ENCODE measurements at regions not wholly inside any gene's neighbourhood (a gene's known extent, or its start where the extent isn't known, plus 50 kb on each side); places are given as distances from the start of the nearest gene placed in this dataset.
"Not testable (repeated sequence)": the region's sequence is repeated elsewhere in the genome, so short reads cannot be mapped to it uniquely, and the experiment has no call there.

DNA sequence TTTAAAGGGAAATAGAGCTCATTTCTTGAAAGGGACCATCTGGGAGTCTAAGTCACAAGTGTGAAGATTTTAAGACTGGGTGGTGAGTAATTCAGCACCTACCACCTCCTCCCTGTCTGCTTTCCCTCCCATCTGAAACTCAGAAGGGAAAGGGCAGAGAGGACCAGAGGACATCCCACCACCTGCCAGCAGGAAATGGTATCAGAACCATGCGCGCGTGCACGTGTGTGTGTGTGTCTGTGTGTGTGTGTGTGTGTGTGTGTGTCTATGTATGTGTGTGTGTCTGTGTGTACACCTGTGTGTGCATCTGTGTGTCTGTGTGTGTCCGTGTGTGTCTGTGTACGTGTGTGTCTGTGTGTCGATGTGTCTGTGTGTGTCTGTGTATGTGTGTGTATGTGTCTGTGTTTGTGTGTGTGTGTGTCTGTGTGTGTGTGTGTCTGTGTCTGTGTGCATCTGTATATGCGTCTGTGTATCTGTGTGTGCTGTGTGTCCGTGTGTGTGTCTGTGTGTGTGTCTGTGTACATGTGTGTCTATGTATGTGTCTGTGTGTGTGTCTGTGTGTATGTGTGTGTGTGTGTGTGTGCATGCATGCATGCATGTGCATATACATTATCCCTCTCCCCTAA, 76.8 kb downstream of the ZFP36L2 start:
- DNase-seq (ENCODE audit: low read depth in 3 of 3): peak in 1 of 3 donors; percentile 51

GRCh38 chr2:43146083-43146482, 80.3 kb downstream of the ZFP36L2 start:
- DNase-seq (ENCODE audit: low read depth in 3 of 3): no peak

GRCh38 chr2:43144263-43144662, 82.1 kb downstream of the ZFP36L2 start:
- DNase-seq (ENCODE audit: low read depth in 3 of 3): no peak

GRCh38 chr2:43143756-43144155, 82.7 kb downstream of the ZFP36L2 start:
- DNase-seq (ENCODE audit: low read depth in 3 of 3): no peak

DNA sequence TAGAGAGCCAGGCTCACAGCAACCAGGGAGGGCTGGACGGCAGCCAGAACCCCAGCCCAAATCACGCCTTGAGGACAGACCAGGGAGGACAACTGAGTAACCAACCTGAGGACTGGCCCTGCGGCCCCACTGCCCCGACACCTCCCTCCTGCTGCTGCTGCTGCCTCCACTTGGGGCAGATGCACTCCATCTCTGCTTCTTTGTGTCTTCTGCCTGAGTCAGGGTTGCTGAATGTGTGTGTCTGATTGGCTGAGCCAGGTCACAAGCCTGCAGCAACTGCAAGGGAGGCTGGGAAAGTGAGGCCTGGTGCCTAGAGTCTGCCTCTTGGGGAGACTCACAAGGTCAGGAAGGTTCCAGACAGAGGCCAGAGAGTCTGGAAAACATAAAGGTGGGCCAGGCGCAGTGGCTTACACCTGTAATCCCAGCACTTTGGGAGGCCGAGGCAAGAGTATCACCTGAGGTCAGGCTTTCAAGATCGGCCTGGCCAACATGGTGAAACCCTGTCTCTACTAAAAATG, 83.4 kb downstream of the ZFP36L2 start:
- peak in 1 of 3 donors; percentile 56 for DNase-seq (ENCODE audit: low read depth in 3 of 3)

- not testable (repeated sequence) for DNase-seq (ENCODE audit: low read depth in 3 of 3)
Observed at GRCh38 chr2:43141636-43142151, 84.7 kb downstream of the ZFP36L2 start.

DNA sequence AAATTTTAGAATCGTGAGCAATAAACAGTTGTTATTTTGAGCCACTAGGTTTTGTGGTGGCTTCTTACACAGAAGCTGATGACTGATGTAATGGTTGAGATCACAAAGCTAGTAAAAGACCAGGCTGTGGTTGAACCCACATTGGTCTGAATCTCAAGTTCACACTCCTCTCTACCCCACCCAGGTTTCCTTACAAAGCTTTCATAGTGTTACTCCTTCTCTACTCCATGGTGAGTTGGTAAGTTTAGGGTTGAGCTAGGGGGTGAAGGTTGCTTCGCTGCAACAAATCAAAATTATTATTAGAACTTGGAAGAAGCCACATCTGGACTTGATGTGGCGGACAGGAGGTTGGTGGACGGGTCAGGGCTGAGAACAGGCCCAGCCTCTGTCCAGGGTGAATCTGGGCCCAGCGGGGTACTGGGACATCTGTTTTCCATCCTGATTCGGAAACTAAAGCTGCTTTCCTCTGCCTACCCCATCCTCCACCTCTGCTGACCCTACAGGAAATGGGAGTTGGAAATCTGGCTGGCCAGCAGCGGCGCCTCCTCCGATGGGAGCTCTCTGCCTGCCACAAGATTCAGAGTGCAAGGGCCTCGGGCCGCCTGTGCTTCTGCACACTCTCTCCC, 86.3 kb downstream of the ZFP36L2 start:
- no peak for DNase-seq (ENCODE audit: low read depth in 3 of 3)

DNA sequence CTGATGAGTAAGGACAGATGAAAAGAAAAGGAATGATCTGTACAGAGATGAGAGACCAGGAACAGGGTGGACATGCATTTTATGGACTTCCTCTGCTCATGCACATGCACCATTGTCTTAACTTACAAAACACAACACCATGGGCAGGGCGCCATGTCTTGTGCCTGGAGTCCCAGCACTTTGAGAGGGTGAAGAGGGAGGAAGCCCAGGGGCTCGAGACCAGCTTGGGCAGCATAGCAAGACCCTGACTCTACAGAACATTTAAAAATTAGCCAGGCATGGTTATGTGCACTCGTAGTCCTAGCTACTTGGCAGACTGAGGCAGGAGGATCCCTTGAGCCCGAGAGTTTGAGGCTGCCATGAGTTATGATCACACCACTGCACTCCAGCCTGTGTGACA, 86.9 kb downstream of the ZFP36L2 start:
- DNase-seq (ENCODE audit: low read depth in 3 of 3): no peak

DNA sequence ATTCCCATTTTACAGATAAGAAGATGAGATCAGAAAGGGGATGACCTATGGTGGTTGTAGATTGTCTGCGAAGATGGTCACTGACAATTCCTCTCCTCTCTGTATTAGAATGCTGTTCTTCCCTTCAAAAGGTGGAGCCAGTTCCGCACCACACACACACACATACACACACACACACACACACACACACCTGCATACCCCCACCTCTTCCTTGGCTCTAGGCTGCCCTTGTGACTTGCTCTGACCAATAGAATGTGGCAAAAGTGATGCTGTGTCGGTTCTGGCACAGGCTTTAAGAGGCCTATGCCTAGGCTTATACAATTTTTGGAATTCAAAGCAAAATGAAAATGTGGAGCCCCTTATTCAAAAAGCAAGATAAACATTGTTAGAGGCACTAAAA, 88.0 kb downstream of the ZFP36L2 start:
- DNase-seq (ENCODE audit: low read depth in 3 of 3): no peak

DNA sequence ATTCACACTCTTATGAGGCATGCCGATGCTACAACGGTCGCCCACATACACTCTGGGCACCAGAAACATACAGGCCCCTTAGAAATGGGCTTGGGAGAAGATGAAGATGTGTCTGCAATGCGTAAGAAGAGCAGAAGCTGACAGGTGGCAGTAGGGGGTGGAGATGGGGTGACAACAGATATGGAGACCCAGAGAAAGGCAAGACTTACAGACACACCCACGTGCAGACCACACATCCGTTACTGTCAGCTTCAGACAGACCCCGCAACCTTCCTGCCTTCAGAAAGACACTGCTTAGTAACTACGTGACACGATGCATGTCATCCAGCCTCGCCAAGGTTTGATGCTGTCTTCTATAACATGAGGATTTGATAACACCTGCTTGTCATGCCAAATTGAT, 89.5 kb downstream of the ZFP36L2 start:
- peak; percentile 32 to 67 (median 66) for DNase-seq (ENCODE audit: low read depth in 3 of 3)

DNA sequence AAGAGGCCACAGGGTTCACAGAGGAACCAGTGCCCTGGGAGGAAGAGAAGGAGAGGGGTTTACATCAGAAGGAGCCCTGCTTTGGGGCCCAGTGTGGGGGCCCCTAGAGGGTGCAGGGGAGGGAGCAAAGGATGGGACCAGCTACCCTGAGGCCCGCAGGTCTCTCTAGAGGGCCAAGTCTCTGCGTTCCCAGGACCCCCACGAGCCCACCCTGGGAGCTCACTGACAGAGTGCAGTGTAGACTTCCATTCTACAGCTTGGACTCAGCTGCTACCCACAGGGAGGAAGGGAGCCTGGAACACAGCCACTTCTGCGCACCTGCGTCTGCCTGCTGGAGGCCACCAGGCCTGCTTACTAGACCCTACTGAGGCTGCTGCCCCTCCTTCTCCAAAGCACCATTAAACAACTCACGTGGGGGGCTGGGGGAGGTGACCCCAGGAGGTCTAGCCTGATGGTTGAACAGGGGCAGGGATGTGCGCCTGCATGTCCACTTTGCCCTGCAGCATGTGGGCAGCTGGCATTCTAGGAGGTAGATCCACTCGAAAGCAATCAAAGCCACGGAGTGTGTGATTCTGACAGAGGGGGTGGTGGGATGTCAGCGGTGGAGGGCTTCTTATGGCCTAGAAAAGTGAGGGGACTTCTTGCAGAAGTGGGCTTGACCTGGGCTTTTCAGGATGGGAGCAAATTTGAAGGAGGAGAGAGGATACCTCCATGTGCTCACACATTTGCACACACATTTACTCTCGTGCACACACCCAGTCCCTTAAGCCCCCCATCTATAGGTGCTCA, 90.2 kb downstream of the ZFP36L2 start:
- no peak for DNase-seq (ENCODE audit: low read depth in 3 of 3)

DNA sequence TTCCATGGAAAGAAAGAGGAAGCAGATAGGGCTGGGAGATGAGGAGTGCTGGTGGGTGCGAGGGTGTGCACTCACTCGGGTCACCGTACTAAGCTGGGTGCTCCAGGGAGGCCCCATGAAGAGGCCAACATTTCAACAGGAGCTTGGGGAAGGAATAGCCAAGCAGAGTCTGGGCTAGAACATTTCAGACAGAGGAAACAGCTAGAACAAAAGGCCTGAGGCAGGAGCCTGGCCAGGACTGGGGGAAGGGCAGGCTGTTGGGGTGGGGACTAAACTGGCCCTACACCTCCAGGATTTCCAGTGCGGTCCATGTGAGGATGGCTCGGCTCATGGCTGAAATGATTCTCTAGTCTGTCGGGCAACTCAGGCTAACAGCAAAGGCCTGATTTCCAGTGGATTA, 90.8 kb downstream of the ZFP36L2 start:
- DNase-seq (ENCODE audit: low read depth in 3 of 3): no peak

GRCh38 chr2:43134571-43134889, 91.9 kb downstream of the ZFP36L2 start:
- DNase-seq (ENCODE audit: low read depth in 3 of 3): no peak

- peak; percentile 28 to 68 (median 58) for DNase-seq (ENCODE audit: low read depth in 3 of 3)
Observed at GRCh38 chr2:43133708-43134570, 92.5 kb downstream of the ZFP36L2 start.

- no peak for DNase-seq (ENCODE audit: low read depth in 3 of 3)
Observed at GRCh38 chr2:43133336-43133707, 93.1 kb downstream of the ZFP36L2 start.

GRCh38 chr2:43132683-43133301, 93.6 kb downstream of the ZFP36L2 start:
- DNase-seq (ENCODE audit: low read depth in 3 of 3): no peak

DNA sequence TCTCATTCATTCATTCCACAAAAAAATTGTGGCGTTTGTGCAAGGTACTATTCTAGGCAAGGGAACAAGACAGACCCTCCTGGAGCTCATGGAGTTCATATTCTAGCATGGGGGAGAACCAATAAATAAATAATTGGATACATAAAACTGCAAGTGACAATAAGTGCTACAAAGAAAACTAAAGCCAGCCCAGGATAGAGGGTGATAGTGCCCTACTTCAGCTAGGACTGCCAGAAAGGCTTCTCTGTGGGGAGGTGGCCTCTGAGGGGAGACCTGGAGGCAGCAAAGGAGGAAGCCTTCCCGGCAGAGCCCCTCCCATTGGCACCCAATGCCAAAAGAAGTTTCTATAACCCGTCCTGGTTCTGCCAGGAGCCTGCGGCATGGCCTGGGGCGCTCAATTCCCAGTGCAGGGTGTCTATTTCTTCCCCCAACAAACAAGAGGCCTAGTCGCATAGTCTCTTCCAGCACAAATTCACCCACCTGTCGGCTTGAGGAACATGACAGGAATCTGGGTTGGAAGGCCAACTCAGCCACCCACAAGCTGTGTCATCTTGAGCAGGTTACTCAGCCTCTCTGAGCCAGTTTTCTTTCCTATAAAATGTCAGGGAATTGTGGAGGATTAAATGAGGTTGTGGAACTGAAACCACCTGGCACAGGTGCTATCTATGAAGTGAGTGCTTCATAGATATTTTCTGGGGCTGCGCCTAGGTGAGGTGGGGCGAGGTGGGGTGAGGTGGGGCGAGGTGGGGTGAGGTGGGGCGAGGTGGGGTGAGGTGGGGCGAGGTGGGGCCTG, 94.3 kb downstream of the ZFP36L2 start:
- no peak for DNase-seq (ENCODE audit: low read depth in 3 of 3)

DNA sequence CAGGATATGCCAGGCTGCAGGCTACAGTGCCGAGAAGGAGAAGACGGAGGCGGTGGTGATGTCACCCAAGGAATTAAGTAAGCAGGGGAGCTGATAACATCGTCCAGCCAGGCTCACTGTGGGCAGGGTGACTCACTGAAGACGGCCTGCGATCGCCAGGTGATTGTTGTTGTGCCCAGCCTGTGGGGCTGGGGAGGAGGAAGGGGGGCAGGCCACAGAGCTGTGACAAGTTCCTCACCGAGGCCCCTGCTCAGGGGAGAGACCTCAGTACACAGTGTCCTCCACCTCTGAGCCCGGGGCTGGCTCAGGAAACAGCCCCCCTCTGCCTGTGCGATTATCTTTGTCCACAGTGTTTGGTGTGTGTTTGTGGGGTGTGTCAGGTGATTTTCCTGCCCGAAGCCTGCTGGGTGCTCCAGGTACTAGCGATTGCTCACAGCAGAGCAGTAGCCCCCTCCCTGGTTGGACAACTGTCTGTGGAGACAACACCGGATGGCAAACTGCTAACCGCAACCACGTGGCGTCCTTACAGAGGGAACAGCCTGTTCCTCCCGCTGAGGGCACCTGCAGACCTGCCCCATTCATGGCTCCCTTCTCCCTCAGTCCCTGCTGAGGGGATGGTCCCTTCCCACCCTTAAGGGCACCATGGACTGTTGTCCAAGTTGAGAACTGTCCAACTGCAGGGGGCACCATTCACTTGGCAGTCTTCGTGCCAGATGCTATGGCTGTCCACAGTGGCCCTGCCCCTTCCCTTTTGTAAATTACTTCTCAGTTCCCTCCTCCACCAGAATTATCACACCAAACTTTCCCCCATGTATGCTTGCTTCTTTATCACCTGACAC, 95.1 kb downstream of the ZFP36L2 start:
- peak; percentile 40 to 66 (median 62) for DNase-seq (ENCODE audit: low read depth in 3 of 3)

- no peak for DNase-seq (ENCODE audit: low read depth in 3 of 3)
Observed at GRCh38 chr2:43130548-43130875, 95.9 kb downstream of the ZFP36L2 start.
